Mesendoderm (in vitro differentiated cells): ENCODE measurements at regions not wholly inside any gene's neighbourhood (a gene's known extent, or its start where the extent isn't known, plus 50 kb on each side); places are given as distances from the start of the nearest gene placed in this dataset.

Experiments used
- DNase-seq: peaks from one replicate; pipeline ENCODE4 v3.0.0; 2013
- H2AK5ac ChIP-seq: 2 replicates; pipeline ENCODE4 v1.6.1; 2013; ENCODE audit warnings: low read length, inconsistent platforms
- H2BK120ac ChIP-seq: 2 replicates; pipeline ENCODE4 v1.6.1; 2013; ENCODE audit warnings: low read depth, mild to moderate bottlenecking, low read length, moderate library complexity, mixed read lengths
- H2BK15ac ChIP-seq: replicated peaks from 2 replicates; pipeline ENCODE4 v1.6.1; 2013; ENCODE audit warnings: low read depth, mild to moderate bottlenecking, moderate library complexity
- H2BK5ac ChIP-seq: 2 replicates; pipeline ENCODE4 v1.6.1; 2013; ENCODE audit warnings: low read length, inconsistent platforms
- H3K18ac ChIP-seq: 2 replicates; pipeline ENCODE4 v1.6.1; 2013; ENCODE audit warnings: mild to moderate bottlenecking, low read length, mixed read lengths
- H3K23ac ChIP-seq: one replicate; pipeline ENCODE4 v1.6.1; 2013; ENCODE audit warnings: low read length
- H3K27ac ChIP-seq: 2 replicates; pipeline ENCODE4 v1.5.1; 2013; ENCODE audit warnings: low read depth, mild to moderate bottlenecking, inconsistent platforms, low read length, moderate library complexity
- H3K27me3 ChIP-seq: 2 replicates; pipeline ENCODE4 v1.6.1; 2013; ENCODE audit warnings: low read length, control low read depth, mild to moderate bottlenecking, inconsistent platforms; ENCODE audit not compliant: insufficient read depth, poor library complexity
- H3K36me3 ChIP-seq: 2 replicates; pipeline ENCODE4 v1.6.1; 2013; ENCODE audit warnings: low read length, inconsistent platforms; ENCODE audit not compliant: control insufficient read depth, insufficient read depth
- H3K4ac ChIP-seq: one replicate; pipeline ENCODE4 v1.6.1; 2013; ENCODE audit warnings: low read depth, mild to moderate bottlenecking, low read length, moderate library complexity
- H3K4me1 ChIP-seq: 2 replicates; pipeline ENCODE4 v1.6.1; 2013; ENCODE audit warnings: low read depth, low read length, inconsistent platforms; ENCODE audit not compliant: control insufficient read depth
- H3K4me2 ChIP-seq: 2 replicates; pipeline ENCODE4 v1.6.1; 2013; ENCODE audit warnings: low read length
- H3K4me3 ChIP-seq: 2 replicates; pipeline ENCODE4 v1.5.1; 2013; ENCODE audit warnings: mild to moderate bottlenecking, low read length
- H3K56ac ChIP-seq: one replicate; pipeline ENCODE4 v1.6.1; 2013; ENCODE audit warnings: low read length
- H3K79me1 ChIP-seq: 2 replicates; pipeline ENCODE4 v1.6.1; 2013; ENCODE audit warnings: low read length, inconsistent platforms
- H3K79me2 ChIP-seq: 2 replicates; pipeline ENCODE4 v1.6.1; 2013; ENCODE audit warnings: mild to moderate bottlenecking, low read length; ENCODE audit not compliant: control insufficient read depth, insufficient read depth
- H3K9ac ChIP-seq: 2 replicates; pipeline ENCODE4 v1.6.1; 2013; ENCODE audit warnings: low read length, inconsistent platforms
- H4K5ac ChIP-seq: one replicate; pipeline ENCODE4 v1.6.1; 2013; ENCODE audit warnings: low read length
- H4K8ac ChIP-seq: one replicate; pipeline ENCODE4 v1.6.1; 2013; ENCODE audit warnings: low read depth, mild to moderate bottlenecking, control low read depth, low read length, moderate library complexity
- WGBS: extraction: QIAGEN DNeasy Blood & Tissue Kit; methylation state at CpG from one replicate; pipeline ENCODE4 v1.1.7; 2013; ENCODE audit warnings: low lambda C conversion rate, missing lambda C conversion rate; ENCODE audit not compliant: insufficient coverage; ENCODE audit errors: extremely low coverage; 5-methylcytosine and 5-hydroxymethylcytosine counted together

GRCh38 chr6:43913375-43914271 is 143.6 kb downstream of the VEGFA start:
- Histone ChIP-seq H3K9ac (no peak overlapping the region), H3K27ac (no peak overlapping the region), H3K79me2 (no peaks in the 10 kb centered on the region), H3K79me1 (no peaks in the 10 kb centered on the region), H3K4me3 (no peak overlapping the region), H3K18ac (no peak overlapping the region), H2AK5ac (no peak overlapping the region), H3K4me1 (peaks cover 1% of the 10 kb centered on the region), H3K27me3 (no peaks in the 10 kb centered on the region), H3K36me3 (no peaks in the 10 kb centered on the region), H3K4me2 (no peak overlapping the region), H2BK120ac (no peak overlapping the region), H4K5ac (no peak overlapping the region), H2BK15ac (no peak overlapping the region), H2BK5ac (no peak overlapping the region), H3K23ac (no peak overlapping the region), H4K8ac (no peak overlapping the region), H3K4ac (no peak overlapping the region), H3K56ac (no peak overlapping the region)
- WGBS = no CpG with 5 or more reads among the region's 4 CpGs
- DNase-seq = no peak

- Histone ChIP-seq H3K4ac (no peak overlapping the region), H3K79me1 (no peaks in the 10 kb centered on the region), H3K23ac (no peak overlapping the region), H3K27me3 (no peaks in the 10 kb centered on the region), H3K27ac (no peak overlapping the region), H4K5ac (no peak overlapping the region), H3K9ac (no peak overlapping the region), H3K4me1 (peaks cover 1% of the 10 kb centered on the region), H2AK5ac (no peak overlapping the region), H3K4me3 (no peak overlapping the region), H2BK120ac (no peak overlapping the region), H2BK15ac (no peak overlapping the region), H3K79me2 (no peaks in the 10 kb centered on the region), H3K18ac (no peak overlapping the region), H3K36me3 (no peaks in the 10 kb centered on the region), H3K4me2 (no peak overlapping the region), H2BK5ac (no peak overlapping the region), H4K8ac (no peak overlapping the region), H3K56ac (no peak overlapping the region)
- no CpG with 5 or more reads among the region's 14 CpGs for WGBS
- DNase-seq = peak; percentile 57
Measured at GRCh38 chr6:43912598-43913371, 142.8 kb downstream of the VEGFA start.

GRCh38 chr6:43912116-43912577 is 142.1 kb downstream of the VEGFA start:
- Histone ChIP-seq H3K36me3 (no peaks in the 10 kb centered on the region), H3K27ac (no peak overlapping the region), H2BK15ac (no peak overlapping the region), H3K23ac (no peak overlapping the region), H3K79me1 (no peaks in the 10 kb centered on the region), H3K4ac (no peak overlapping the region), H3K56ac (no peak overlapping the region), H3K18ac (no peak overlapping the region), H3K27me3 (no peaks in the 10 kb centered on the region), H3K4me3 (no peak overlapping the region), H4K8ac (no peak overlapping the region), H2BK120ac (no peak overlapping the region), H3K4me2 (no peak overlapping the region), H3K9ac (no peak overlapping the region), H2BK5ac (no peak overlapping the region), H2AK5ac (no peak overlapping the region), H3K4me1 (peaks cover 1% of the 10 kb centered on the region), H4K5ac (no peak overlapping the region), H3K79me2 (no peaks in the 10 kb centered on the region)
- DNase-seq = no peak
- no CpG with 5 or more reads among the region's 7 CpGs for WGBS

GRCh38 chr6:43911354-43912115 is 141.5 kb downstream of the VEGFA start:
- H3K4me3 ChIP-seq = no peak overlapping the region
- peaks cover 1% of the 10 kb centered on the region for H3K4me1 ChIP-seq
- WGBS = no CpG with 5 or more reads among the region's 8 CpGs
- peak overlapping the region; percentile 46 for H3K18ac ChIP-seq
- H3K4me2 ChIP-seq = no peak overlapping the region
- H3K4ac ChIP-seq = peak overlapping the region; percentile 46
- H3K27me3 ChIP-seq = no peaks in the 10 kb centered on the region
- no peak overlapping the region for H2BK5ac ChIP-seq
- no peaks in the 10 kb centered on the region for H3K79me2 ChIP-seq
- H3K36me3 ChIP-seq = no peaks in the 10 kb centered on the region
- H4K8ac ChIP-seq = no peak overlapping the region
- no peak overlapping the region for H2BK15ac ChIP-seq
- no peak overlapping the region for H3K23ac ChIP-seq
- DNase-seq = peak; percentile 86
- no peaks in the 10 kb centered on the region for H3K79me1 ChIP-seq
- no peak overlapping the region for H4K5ac ChIP-seq
- no peak overlapping the region for H3K9ac ChIP-seq
- H3K56ac ChIP-seq = peak overlapping the region; percentile 27
- H2BK120ac ChIP-seq = no peak overlapping the region
- H2AK5ac ChIP-seq = no peak overlapping the region
- H3K27ac ChIP-seq = peak overlapping the region; percentile 50

- H2AK5ac ChIP-seq = no peak overlapping the region
- H2BK120ac ChIP-seq = no peak overlapping the region
- peak overlapping the region; percentile 46 for H3K4ac ChIP-seq
- H2BK5ac ChIP-seq = no peak overlapping the region
- H3K27me3 ChIP-seq = no peaks in the 10 kb centered on the region
- H4K5ac ChIP-seq = no peak overlapping the region
- peak overlapping the region; percentile 50 for H3K27ac ChIP-seq
- peak; percentile 88 for DNase-seq
- no peaks in the 10 kb centered on the region for H3K79me2 ChIP-seq
- H3K79me1 ChIP-seq = no peaks in the 10 kb centered on the region
- H3K18ac ChIP-seq = peak overlapping the region; percentile 46
- H4K8ac ChIP-seq = no peak overlapping the region
- H3K4me1 ChIP-seq = peaks cover 1% of the 10 kb centered on the region
- no peaks in the 10 kb centered on the region for H3K36me3 ChIP-seq
- H3K9ac ChIP-seq = no peak overlapping the region
- WGBS = no CpG with 5 or more reads among the region's 6 CpGs
- no peak overlapping the region for H3K4me2 ChIP-seq
- H2BK15ac ChIP-seq = no peak overlapping the region
- H3K23ac ChIP-seq = no peak overlapping the region
- H3K4me3 ChIP-seq = no peak overlapping the region
- H3K56ac ChIP-seq = peak overlapping the region; percentile 27
Measured at GRCh38 chr6:43910638-43911353, 140.8 kb downstream of the VEGFA start.
